ENCODE measurements at regions not wholly inside any gene's neighbourhood (a gene's known extent, or its start where the extent isn't known, plus 50 kb on each side); places are given as distances from the start of the nearest gene placed in this dataset.

- no peaks in the 10 kb centered on the region for H3K27me3 ChIP-seq
- H3K4me3 ChIP-seq: no peak overlapping the region
- H3K4me1 ChIP-seq (ENCODE audit: low read depth): no peaks in the 10 kb centered on the region
- TF ChIP-seq CTCF (IDR thresholded peaks at IDR 0.05; ENCODE audit: low read depth, low read length): no peak
- H3K9me3 ChIP-seq (ENCODE audit: low read depth): no peaks in the 10 kb centered on the region
- H3K27ac ChIP-seq: no peak overlapping the region
- H3K36me3 ChIP-seq: peaks cover 9% of the 10 kb centered on the region
- no peak for DNase-seq (ENCODE audit: low read depth in 1 of 2, low spot score in 1 of 2)
These were observed 224.9 kb downstream of the TANC2 start for GRCh38 chr17:63190821-63191370.

GRCh38 chr17:63191610-63192009, 225.6 kb downstream of the TANC2 start:
- Histone ChIP-seq H3K4me3 (no peak overlapping the region), H3K4me1 (ENCODE audit: low read depth) (no peaks in the 10 kb centered on the region), H3K36me3 (peaks cover 11% of the 10 kb centered on the region), H3K9me3 (ENCODE audit: low read depth) (no peaks in the 10 kb centered on the region), H3K27ac (no peak overlapping the region), H3K27me3 (no peaks in the 10 kb centered on the region)
- no peak for DNase-seq (ENCODE audit: low read depth in 1 of 2, low spot score in 1 of 2)
- TF ChIP-seq CTCF (IDR thresholded peaks at IDR 0.05; ENCODE audit: low read depth, low read length): no peak

- H3K4me3 ChIP-seq: no peak overlapping the region
- no peak for TF ChIP-seq CTCF (IDR thresholded peaks at IDR 0.05; ENCODE audit: low read depth, low read length)
- H3K4me1 ChIP-seq (ENCODE audit: low read depth): no peaks in the 10 kb centered on the region
- DNase-seq (ENCODE audit: low read depth in 1 of 2, low spot score in 1 of 2): no peak
- H3K36me3 ChIP-seq: peaks cover 12% of the 10 kb centered on the region
- no peaks in the 10 kb centered on the region for H3K27me3 ChIP-seq
- no peaks in the 10 kb centered on the region for H3K9me3 ChIP-seq (ENCODE audit: low read depth)
- H3K27ac ChIP-seq: no peak overlapping the region
These were observed 227.8 kb downstream of the TANC2 start for GRCh38 chr17:63193827-63194226.

- H3K27me3 ChIP-seq: no peaks in the 10 kb centered on the region
- H3K27ac ChIP-seq: peak overlapping the region; percentile 18
- DNase-seq (ENCODE audit: low read depth in 1 of 2, low spot score in 1 of 2): no peak
- TF ChIP-seq CTCF (IDR thresholded peaks at IDR 0.05; ENCODE audit: low read depth, low read length): no peak
- peaks cover 9% of the 10 kb centered on the region for H3K4me1 ChIP-seq (ENCODE audit: low read depth)
- no peak overlapping the region for H3K4me3 ChIP-seq
- H3K9me3 ChIP-seq (ENCODE audit: low read depth): no peaks in the 10 kb centered on the region
- peaks cover 25% of the 10 kb centered on the region for H3K36me3 ChIP-seq
These were observed 230.8 kb downstream of the TANC2 start for GRCh38 chr17:63196772-63197335.

- Histone ChIP-seq H3K4me1 (ENCODE audit: low read depth) (peaks cover 9% of the 10 kb centered on the region), H3K36me3 (peaks cover 19% of the 10 kb centered on the region)
These were observed 237.6 kb downstream of the TANC2 start for GRCh38 chr17:63203652-63204051.

More at GRCh38 chr17:63203652-63204051, 237.6 kb downstream of the TANC2 start:
- H3K9me3 ChIP-seq (ENCODE audit: low read depth): no peaks in the 10 kb centered on the region
- TF ChIP-seq CTCF (IDR thresholded peaks at IDR 0.05; ENCODE audit: low read depth, low read length): no peak
- H3K27ac ChIP-seq: no peak overlapping the region
- DNase-seq (ENCODE audit: low read depth in 1 of 2, low spot score in 1 of 2): no peak
- H3K4me3 ChIP-seq: no peak overlapping the region
- no peaks in the 10 kb centered on the region for H3K27me3 ChIP-seq
